ENCODE measurements at regions not wholly inside any gene's neighbourhood (a gene's known extent, or its start where the extent isn't known, plus 50 kb on each side); places are given as distances from the start of the nearest gene placed in this dataset.

DNA sequence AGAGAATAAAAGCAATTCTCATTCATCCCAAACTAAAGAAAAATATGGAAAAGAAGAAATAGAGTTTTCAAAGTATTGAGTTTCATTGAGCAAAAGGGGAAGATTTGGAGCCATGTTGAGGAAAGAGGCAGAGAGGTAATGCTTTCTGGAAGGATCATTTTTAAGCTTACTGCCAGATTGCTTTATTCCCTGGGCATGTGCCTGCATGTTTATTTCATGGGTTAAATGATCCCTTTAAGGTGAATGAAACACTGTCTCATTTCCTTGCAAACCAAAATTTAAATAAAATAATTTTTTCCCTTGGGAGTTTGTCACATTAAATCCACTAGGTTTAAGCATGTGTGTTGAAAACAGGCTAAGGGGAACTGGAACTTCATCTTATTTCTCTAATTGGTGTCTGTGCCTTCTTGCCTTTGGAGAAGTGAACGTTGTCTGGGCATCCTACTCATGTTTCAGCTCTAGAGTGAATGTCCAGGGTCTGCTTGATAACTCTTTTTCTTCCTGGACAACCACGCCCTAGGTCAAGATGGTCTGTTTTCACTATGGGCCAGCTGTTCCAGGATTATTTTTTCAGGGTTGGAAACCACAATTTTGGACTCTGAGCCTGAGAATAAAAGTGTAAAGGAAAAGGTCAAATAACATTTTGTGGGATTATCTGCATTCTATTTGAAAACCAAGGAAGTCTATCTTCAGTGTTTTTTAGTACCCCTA lies 114.1 kb upstream of the ELL2 start:
- Histone ChIP-seq H3K9me3 (no peaks in the 10 kb centered on the region), H3K9ac (no peak overlapping the region), H3F3A (replicated peaks; ENCODE audit: insufficient read depth) (peaks cover 26% of the 10 kb centered on the region), H3K36me3 (replicated peaks in 1 of 2; ENCODE audit: control insufficient read depth in 1 of 2, insufficient read depth in 2 of 2, low read length in 1 of 2) (no peaks in the 10 kb centered on the region), H3K4me1 (ENCODE audit: control insufficient read depth in 1 of 2, insufficient read depth in 2 of 2, low read depth in 1 of 2, low read length in 1 of 2) (peaks cover 0 to 21% of the 10 kb centered on the region in 2 experiments; a peak in 2 of 4 replicates), H3K27ac (ENCODE audit: low read depth in 2 of 2, low read length in 1 of 2) (peak overlapping the region in 1 of 2 experiments; percentile 43; a peak in 2 of 4 replicates), H3K4me3 (ENCODE audit: low read depth in 2 of 2, low read length in 1 of 2) (no peak overlapping the region), H3K9me2 (no peaks in the 10 kb centered on the region), H2AFZ (ENCODE audit: low read depth) (peak overlapping the region; percentile 21; the same call in 1 of the 2 replicates), H3K27me3 (ENCODE audit: insufficient read depth) (no peaks in the 10 kb centered on the region), H3K79me2 (ENCODE audit: insufficient read depth) (no peaks in the 10 kb centered on the region), H3K4me2 (no peak overlapping the region), H4K20me1 (ENCODE audit: insufficient read depth) (no peaks in the 10 kb centered on the region)
- TF ChIP-seq, protein P1, sequence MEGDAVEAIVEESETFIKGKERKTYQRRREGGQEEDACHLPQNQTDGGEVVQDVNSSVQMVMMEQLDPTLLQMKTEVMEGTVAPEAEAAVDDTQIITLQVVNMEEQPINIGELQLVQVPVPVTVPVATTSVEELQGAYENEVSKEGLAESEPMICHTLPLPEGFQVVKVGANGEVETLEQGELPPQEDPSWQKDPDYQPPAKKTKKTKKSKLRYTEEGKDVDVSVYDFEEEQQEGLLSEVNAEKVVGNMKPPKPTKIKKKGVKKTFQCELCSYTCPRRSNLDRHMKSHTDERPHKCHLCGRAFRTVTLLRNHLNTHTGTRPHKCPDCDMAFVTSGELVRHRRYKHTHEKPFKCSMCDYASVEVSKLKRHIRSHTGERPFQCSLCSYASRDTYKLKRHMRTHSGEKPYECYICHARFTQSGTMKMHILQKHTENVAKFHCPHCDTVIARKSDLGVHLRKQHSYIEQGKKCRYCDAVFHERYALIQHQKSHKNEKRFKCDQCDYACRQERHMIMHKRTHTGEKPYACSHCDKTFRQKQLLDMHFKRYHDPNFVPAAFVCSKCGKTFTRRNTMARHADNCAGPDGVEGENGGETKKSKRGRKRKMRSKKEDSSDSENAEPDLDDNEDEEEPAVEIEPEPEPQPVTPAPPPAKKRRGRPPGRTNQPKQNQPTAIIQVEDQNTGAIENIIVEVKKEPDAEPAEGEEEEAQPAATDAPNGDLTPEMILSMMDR (IDR thresholded peaks at IDR 0.05), result no peak
- TF ChIP-seq, protein P2, sequence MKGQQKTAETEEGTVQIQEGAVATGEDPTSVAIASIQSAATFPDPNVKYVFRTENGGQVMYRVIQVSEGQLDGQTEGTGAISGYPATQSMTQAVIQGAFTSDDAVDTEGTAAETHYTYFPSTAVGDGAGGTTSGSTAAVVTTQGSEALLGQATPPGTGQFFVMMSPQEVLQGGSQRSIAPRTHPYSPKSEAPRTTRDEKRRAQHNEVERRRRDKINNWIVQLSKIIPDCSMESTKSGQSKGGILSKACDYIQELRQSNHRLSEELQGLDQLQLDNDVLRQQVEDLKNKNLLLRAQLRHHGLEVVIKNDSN (IDR thresholded peaks at IDR 0.05; ENCODE audit: borderline replicate concordance, low read depth), result no peak
- TF ChIP-seq RXRA (IDR thresholded peaks at IDR 0.05; ENCODE audit: borderline replicate concordance, low read depth), result no peak
- TF ChIP-seq YY1 (IDR thresholded peaks at IDR 0.05; ENCODE audit: low read depth), result no peak
- TF ChIP-seq TCF12 (IDR thresholded peaks at IDR 0.05), result no peak
- no peak for TF ChIP-seq FOSL2 (IDR thresholded peaks at IDR 0.05; ENCODE audit: borderline replicate concordance, low read depth)
- TF ChIP-seq EP300 (IDR thresholded peaks at IDR 0.05; ENCODE audit: borderline replicate concordance in 1 of 2, low read depth in 1 of 2, low read length in 1 of 2), result no peak
- no peak for TF ChIP-seq CHD2 (IDR thresholded peaks at IDR 0.05; ENCODE audit: low read length, partially characterized antibody)
- TF ChIP-seq MXI1 (IDR thresholded peaks at IDR 0.05; ENCODE audit: low read depth, low read length), result no peak
- no peak for TF ChIP-seq NFIC (IDR thresholded peaks at IDR 0.05; ENCODE audit: borderline replicate concordance)
- TF ChIP-seq JUND (IDR thresholded peaks at IDR 0.05), result no peak
- no peak for TF ChIP-seq GABPA (IDR thresholded peaks at IDR 0.05; ENCODE audit: low read depth)
- TF ChIP-seq FOXM1 (IDR thresholded peaks at IDR 0.05; ENCODE audit: low read depth), result no peak
- TF ChIP-seq RCOR1 (IDR thresholded peaks at IDR 0.05; ENCODE audit: low read length), result no peak
- TF ChIP-seq MEF2A (IDR thresholded peaks at IDR 0.05; ENCODE audit: borderline replicate concordance, low read depth), result no peak
- no peak for TF ChIP-seq ELF1 (IDR thresholded peaks at IDR 0.05)
- TF ChIP-seq, protein P3, sequence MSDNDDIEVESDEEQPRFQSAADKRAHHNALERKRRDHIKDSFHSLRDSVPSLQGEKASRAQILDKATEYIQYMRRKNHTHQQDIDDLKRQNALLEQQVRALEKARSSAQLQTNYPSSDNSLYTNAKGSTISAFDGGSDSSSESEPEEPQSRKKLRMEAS (IDR thresholded peaks at IDR 0.05; ENCODE audit: low read depth), result no peak
- no peak for TF ChIP-seq FOXJ3 (CRISPR knock-in tag; IDR thresholded peaks at IDR 0.05)
- CTCF ChIA-PET, result interaction anchor here (1.8 kb wide), 1 partner anchor 11 kb away, joined by 8 read pairs; no protein-coding TSS in a partner anchor
- DNase-seq, result no peak
- WGBS (ENCODE audit: low lambda C conversion rate), result 84% methylated on average over 2 of the region's 2 CpGs
- POLR2A ChIA-PET, result no interaction called here

Data from SK-N-SH (cell line).